Retina (tissue), 1 donor: ENCODE measurements at regions not wholly inside any gene's neighbourhood (a gene's known extent, or its start where the extent isn't known, plus 50 kb on each side); places are given as distances from the start of the nearest gene placed in this dataset.
"Not testable (repeated sequence)": the region's sequence is repeated elsewhere in the genome, so short reads cannot be mapped to it uniquely, and the experiment has no call there.

Experiments
- DNase-seq: peaks from one replicate; pipeline ENCODE4 v3.0.0-alpha.2; 2016

DNA sequence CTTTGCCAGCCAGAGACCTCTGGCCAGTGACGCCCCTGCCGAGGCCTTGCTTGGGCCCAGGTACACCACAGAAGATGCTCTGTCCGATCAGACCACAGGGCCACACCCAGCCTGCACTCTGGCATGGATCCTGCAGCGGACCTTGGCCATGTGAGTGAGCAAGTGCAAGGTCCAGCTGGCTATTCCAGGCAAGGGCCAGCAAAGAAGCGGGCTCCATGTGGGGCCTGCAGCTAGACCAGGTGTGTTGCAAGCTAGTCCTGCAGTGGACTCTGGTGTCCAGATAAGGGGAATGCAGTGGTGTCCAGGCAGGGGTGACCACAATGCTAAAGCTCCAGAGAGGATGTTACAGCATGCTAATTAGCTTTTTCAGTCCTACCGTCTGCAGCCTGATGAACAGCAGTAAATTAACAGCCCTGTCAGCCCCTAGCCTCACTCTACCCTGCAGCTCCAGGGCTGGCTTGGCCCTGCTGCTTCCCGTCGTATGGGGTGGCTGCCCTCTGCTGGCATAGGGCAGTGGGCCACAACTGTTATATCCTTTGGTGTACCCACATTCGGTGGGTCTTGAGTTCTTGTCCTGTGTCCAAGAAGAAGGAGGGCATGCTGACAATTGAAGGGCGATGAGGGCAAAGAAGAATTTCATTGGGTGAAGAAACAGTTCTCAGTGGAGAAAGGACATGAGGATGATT, 284.5 kb upstream of the POU5F2 start:
- peak; percentile 4 for DNase-seq

DNA sequence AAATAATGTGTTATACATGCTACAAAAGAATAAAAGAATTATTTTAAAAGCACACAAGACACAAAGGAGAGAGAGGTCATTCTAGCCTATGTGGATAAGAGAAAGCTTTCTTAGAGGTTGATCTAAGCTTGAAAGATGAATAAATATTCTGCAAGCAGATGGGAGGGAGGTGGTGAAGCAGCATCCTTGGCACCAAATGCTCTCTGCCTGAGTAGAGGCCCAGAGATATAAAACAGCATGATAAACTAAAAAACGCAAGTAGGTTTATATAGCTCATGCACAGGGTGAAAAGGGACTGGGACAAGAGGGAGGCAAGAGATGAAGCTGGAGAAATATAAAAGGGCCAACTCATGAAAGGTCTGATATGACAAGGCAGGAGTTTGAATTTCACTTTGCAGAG, 283.2 kb upstream of the POU5F2 start:
- no peak for DNase-seq

DNA sequence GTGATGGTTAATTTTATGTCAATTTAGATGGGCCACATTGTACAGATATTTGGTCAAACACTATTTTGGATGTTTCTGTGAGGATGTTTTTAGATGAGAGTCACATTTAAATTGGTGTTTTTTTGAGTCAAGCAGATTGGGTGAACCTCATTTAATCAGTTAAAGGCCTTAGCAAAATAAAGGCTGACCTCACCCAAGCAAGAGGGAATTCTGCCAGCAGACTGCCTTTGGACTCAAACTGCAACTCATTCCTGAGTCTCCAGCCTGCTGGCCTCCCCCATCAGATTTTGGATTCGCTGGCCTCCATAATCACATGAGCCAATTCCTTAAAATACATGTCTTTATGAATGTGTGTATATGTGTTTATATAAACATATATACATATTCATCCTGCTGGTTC, 282.7 kb upstream of the POU5F2 start:
- no peak for DNase-seq

DNA sequence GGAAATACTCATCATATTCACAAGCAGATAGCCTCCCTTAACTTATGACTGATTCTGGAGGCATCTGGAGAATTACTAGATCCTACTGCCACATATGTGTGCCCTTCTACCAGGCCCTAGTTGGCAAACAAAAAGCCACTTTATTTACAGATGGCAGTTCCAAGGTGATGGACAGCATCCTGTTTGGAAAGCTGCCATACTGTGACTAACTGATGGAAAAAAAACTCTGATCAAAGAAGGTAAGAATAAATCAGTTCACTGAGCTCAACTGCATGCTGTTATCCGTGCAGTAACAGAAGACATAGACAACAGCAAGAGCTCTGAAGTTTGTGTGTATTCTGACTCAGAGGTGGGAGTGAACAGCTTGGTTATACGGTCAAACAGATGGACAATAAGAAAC, 279.8 kb upstream of the POU5F2 start:
- no peak for DNase-seq

DNA sequence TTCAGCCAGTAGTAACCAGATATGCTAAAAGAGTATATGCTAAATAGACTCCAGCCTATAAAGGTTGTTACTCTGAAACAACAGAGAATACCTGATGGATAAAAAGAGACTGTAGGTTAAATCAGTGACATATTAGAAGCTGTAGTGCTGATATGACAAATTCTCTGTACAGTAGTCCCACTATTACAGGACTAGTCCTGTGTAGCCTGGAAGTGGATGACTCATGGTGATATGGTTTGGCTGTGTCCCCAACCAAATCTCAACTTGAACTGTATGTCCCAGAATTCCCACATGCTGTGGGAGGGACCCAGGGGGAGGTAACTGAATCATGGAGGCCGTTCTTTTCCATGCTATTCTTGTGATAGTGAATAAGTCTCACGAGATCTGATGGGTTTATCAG, 276.2 kb upstream of the POU5F2 start:
- DNase-seq = no peak

DNA sequence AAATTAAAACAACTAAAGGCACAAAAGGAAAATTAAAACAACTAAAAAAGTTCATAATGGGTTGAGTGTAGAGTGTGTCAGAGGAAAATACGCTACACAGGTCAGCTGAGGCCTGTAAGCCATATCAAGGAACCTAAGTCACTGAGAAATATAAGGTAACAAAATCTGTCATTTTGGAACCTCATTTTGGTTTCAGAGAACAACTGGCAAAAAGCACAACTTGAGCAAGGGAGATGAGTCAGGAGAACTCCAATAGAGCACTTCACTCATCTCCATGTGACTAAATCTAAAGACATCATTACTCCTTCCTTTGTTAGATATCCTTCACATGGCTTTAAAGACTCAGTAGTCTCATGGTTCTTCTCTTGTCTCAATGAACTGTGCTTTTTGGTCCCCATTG, 269.4 kb upstream of the POU5F2 start:
- no peak for DNase-seq

DNA sequence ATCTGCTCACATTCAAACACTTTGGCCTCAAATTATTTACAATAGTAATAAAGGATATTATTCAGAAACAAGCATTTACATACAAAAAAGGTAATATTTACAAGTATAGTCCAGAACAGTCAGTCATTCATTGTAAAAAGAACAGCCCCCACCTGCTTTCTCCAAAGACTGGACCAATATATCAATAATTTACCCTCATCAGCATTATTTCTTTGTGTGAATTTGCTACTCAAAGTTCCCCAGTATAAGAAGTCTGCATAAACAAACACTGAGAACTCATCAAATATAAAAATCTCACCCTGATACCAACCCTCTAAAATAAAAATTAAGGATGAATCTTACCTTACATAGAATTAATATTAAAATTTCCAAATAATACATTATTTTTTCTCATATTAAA, 267.8 kb upstream of the POU5F2 start:
- DNase-seq = no peak

DNA sequence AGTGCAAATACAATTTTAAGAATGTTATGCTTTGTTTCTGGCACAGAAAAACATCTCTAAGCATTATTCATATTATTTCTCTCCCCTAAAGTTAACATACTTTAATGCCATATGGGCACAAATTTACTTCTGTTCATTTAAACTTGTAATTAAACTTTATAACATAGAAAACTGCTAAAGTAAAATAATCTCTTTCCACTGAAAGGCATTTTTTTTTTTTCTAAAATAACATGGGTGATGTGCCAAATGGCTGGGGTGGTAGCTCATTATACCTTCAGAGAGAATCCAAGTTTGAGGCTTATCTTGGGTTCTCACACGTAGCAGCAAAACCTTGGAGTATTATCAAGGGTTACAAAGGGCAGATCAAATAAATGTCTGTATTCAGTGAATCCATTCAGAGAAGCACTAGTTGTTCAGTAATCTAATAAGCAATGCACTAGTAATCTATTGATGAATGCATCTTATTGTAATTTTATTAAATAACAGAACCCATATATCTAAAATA, 257.6 kb upstream of the POU5F2 start:
- DNase-seq = no peak

DNA sequence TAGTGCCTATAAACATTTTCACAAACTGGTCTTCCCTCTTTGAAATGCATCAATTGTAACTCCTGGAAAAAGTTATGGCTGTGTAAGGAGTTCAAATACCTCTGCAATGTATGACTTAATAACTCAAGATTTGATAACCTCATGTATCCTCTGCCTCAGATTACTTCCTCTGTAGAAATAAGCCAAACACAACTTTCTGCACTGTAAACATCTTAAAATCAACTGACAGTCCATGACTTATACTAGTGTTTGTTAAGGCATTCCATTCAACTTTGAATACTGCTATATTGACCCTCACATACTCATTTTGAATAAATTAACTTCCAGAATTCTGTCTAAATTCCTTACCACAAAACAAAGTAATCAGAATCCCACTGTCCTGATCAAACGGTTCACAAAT, 256.2 kb upstream of the POU5F2 start:
- DNase-seq = no peak

DNA sequence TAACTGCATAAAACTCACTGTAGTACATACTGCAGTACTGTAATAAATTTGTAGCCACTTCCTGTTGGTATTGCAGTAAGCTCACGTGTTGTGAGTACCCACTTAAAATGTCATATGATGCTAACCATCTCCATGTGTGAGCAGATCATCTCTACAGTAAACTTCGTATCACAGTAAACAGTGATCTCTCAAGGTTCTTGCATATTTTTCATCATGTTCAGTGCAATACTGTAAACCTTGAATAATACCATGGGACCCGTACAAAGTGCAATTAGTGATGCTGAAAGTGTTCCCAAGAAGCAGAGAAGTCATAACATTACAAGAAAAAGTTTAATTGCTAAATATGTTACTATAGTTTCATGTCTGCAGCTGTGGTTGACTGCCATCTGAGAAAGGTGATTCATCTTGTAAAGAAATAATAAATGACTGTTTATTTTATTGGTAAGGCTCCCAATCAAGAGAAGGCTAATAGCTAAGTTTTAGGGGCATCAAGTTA, 253.8 kb upstream of the POU5F2 start:
- no peak for DNase-seq

DNA sequence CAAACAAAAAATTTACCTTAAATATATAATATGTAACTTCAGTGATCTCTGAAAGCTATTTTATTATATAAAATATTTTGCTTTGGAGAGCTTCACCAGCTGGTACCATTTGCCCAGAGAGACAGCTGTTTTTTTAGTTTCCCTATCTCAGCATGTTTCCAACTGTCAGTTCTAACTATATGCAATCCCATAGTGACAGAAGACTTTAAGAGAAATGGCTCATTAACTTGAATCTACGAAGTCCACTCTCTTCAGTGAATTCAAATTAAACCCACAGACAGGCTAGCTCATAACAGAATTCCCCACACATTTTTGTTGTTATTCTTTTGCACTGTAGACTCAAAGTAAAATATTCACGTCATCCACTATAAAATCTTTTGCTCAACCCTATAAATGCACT, 251.8 kb upstream of the POU5F2 start:
- DNase-seq = peak; percentile 26

DNA sequence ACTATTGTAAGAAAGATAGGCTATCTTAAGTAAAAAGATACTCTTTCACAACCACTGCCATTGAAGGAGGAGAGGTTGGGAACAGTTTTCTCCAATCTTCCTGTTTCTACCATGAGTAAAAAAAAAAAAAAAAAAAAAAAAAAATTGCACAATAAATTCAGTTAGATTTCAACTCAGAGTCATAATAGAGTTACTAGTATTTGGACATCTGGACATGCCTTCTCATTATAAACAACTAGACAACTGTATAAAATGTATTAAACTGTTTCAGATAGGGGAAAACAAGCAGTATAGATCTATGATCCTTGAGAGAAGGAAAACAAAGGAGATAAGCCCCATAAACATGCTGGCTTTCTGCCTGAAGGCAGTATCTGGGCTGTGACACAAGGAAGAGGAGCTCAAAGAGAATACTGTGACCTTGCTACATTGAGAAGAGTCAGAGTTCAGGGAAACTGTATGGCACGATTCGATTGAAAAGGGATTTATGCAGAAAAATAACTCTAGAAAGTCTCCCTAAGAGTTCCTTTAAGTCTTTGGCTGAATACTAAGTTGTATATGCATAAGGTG, 249.2 kb upstream of the POU5F2 start:
- no peak for DNase-seq

DNA sequence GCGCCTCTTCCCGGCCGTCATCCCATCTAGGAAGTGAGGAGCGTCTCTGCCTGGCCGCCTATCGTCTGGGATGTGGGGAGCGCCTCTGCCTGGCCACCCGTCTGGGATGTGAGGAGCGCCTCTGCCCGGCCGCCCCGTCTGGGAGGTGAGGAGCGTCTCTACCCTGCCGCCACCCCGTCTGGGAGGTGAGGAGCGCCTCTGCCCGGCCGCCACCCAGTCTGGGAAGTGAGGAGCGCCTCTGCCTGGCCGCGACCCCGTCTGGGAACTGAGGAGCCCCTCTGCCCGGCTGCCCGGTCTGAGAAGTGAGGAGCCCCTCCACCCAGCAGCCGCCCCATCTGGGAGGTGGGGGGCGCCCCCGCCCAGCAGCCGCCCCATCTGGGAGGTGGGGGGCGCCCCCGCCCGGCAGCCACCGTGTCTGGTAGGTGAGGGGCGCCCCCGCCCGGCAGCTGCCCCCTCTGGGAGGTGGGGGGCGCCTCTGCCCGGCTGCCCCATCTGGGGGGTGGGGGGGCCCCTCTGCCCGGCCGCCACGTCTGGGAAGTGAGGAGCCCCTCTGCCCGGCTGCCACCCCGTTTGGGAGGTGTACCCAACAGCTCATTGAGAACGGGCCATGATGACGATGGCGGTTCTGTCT, 244.7 kb upstream of the POU5F2 start:
- DNase-seq = not testable (repeated sequence)

DNA sequence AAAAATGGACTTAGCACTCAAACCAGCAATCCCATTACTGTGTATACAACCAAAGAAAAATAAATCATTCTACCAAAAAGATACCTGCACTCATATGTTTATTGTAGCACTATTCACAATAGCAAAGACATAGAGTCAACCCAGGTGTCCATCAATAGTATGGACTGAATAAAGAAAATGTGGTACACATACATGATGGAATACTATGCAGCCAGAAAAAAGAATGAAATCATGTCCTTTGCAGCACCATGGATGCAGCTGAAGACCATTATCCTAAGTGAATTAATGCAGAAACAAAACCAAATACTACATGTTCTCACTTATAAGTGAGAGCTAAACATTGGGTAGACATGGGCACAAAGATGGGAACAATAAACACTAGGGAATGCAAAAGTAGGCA, 236.8 kb upstream of the POU5F2 start:
- no peak for DNase-seq

DNA sequence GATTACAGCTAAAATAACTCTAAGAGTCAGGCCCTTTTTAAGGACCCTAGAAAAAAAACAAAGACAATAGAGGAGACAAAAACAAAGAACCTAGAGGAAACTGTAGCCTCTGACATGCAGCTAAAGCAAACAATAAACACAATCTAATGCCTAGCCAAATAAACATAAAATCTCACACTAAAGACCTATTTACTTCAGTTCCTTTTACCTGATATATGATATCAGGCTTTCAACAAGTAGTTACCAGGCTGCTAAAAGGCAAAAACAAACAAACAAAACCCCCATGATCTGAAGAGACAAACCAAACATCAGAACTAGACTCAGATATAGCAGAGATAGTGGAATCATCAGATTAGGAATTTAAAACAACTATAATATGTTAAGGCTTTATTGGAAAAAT, 226.5 kb upstream of the POU5F2 start:
- DNase-seq = no peak

DNA sequence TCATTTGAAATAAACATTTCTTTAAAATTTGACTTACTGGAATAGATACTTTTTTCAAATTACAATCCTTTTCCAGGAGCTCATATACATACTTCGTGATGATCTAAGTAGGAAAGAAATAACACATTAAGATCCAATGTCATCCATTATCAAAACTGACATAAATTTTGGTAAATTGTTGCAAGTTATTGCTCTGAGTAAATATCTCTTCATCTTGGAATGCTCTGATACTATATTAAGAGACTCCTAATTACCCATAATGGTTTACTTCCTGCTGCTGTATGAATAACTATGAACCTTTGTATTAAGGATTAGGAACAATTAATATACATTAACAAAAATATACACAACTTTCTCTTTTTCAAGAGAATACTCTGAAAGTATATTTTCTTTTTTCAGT, 223.0 kb upstream of the POU5F2 start:
- no peak for DNase-seq

DNA sequence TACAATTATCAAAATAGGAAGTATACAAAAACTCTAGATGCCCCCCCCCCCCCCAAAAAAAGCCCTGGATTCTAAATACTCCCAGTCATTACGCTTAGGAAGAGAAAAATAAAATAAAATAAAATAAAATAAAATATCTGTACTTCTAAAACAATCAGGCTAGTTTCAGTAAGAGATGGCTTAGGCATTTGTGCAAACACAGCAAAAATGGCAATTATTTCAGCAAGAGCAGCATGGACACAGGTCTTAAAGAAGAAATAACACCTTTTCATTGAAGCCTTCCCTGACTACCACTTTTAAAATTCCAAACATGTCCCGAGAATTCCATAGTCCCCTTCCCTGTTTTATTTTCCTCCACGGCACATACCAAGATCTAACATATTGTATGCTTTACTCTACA, 218.6 kb upstream of the POU5F2 start:
- no peak for DNase-seq

DNA sequence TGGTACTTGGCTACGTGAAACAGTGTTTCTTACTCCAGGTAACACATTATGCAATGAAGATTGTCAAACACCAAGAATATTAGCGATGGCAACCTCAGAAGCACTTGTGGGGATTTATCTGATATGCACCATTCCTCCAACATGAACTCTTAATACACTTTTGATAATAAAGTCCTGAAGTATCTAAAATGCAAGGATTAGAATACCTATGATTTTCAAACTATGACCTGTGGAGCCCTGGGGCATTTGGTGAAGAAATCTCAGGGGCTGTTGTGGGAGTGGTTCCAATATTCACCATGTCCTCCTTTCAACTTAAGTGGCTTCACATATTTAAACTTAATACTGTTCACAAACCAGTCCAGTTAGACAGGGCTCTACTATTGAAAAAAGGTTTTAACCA, 214.6 kb upstream of the POU5F2 start:
- no peak for DNase-seq

DNA sequence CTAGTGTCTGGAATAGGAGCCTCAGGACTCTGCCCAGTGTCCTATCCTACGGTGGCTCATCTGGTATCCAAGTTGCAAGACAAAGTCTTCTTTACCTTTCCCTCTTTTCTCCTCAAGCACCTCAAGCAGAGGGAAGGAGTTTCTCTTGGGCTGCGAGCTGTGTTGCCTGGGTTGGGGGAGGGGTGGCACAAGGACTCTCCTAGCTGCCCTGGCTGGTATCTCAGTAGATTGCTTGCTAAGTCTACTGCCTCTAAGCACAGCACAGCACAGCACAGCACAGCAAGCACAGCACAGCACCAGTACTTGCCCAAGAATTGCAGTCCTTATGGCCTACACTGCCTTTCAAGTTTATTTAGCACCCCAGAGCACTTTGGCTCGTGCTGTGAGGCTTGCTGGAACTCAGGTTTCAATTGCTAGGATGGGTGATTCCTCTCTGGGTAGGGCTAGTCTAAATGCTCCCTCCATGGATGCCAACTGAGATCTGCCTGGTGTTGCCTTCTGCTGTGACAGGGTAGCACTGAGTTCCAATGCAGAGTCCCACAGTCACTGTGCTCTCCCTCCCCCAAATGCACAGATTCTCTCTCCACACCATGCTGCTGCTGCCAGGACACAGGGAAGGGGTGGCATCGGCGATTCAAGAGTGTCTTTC, 213.1 kb upstream of the POU5F2 start:
- DNase-seq = no peak

DNA sequence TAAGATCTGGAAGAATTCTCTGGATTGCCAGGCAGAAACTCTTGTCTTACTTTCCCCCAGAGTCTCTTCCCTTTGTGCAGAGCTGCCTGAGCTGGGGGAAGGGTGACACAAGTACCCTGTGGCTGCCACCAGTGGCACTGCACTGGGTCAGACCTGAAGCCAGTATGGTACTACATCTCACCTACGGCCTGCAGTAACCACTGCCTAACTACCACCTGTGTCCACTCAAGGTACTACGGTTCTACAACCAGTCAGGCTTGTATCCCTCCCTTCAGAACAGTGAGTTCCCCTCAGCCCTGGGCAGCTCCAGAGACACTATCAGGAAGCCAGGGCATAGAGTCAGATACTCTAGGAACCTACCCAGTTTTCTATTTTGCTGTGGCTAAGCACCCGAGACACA, 212.0 kb upstream of the POU5F2 start:
- DNase-seq = no peak

DNA sequence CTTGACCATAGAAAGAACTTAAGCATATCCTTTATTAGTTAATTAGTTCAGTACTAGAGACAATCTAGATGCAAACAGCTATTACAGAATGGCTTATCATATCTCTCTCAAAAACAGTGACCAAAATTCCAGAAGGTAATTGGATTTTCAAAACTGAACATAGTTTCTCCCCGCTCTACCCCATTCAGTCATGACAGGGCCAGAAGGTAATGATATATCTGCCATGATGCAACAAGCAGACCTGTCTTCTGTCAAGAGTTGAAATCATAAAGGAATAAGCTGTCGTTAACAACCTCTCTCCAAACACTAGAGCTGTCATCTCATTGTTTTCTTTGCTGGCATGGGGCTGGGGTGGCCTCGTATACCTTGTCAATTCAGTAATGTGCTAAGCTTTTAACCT, 200.5 kb upstream of the POU5F2 start:
- no peak for DNase-seq

DNA sequence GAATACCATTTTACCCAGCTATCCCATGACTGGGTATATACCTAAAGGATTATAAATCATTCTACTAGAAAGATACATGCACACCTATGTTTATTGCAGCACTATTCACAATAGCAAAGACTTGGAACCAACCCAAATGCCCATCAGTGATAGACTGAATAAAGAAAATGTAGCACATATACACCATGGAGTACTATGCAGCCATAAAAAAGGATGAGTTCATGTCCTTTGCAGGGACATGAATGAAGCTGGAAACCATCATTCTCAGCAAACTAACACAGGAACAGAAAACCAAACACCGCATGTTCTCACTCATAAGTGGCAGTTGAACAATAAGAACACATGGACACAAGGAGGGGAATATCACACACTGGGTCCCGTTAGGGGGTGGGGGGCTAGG, 191.9 kb upstream of the POU5F2 start:
- not testable (repeated sequence) for DNase-seq

DNA sequence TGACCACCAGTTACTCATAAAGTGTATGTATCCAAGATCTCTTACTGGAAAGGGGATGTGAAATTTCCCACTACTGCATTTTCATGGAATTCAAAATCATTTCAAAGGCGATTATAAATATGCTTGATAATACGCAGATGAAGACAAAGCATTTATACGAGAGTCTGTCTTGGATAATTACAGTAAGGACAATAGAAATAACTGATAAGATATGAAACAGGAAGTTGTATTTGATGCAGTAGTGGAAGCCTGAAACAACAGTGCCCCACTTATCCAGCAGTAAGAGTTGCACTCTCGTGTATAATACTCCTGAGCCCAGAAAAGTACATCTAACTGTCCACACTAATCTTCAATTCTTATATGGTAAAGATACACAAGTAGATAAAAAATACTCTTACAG, 188.7 kb upstream of the POU5F2 start:
- no peak for DNase-seq

DNA sequence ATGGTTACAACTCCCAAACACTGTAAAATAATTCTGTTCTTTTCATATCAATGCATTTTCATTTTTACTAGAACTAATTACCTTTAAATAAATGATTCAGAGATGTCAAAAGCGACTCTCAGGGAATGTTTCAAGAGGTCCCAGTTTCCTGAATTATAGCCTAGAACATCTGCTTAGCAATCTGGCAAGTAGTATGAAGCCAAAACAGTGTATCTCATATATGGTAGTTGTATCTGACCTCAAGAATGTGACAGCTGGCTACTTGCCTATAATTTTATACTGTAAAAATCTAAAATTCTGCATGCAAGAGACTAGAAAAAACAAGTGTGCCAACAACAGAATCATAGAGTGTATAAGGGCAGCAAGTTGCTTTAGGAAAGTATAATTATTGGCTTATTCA, 187.7 kb upstream of the POU5F2 start:
- no peak for DNase-seq
